Prostate gland (tissue), 2 donors: ENCODE measurements at regions not wholly inside any gene's neighbourhood (a gene's known extent, or its start where the extent isn't known, plus 50 kb on each side); places are given as distances from the start of the nearest gene placed in this dataset.

Source experiments
- DNase-seq: peaks from one replicate; pipeline ENCODE4 v3.0.0-alpha.2; 2019; ENCODE audit warnings: low spot score
- H3K27ac ChIP-seq, 2 donors: fragments of 200-600 bp; sonication (generic); 2 replicates each; pipeline ENCODE4 v1.5.1; 2017 to 2019
- H3K27me3 ChIP-seq: fragments of 200-600 bp; sonication (generic); replicated peaks from 2 replicates; pipeline ENCODE4 v1.5.1; 2019; ENCODE audit not compliant: insufficient read depth
- H3K36me3 ChIP-seq, 2 donors: fragments of 200-600 bp; sonication (generic); 1 replicate in 1 of 2; 2 replicates in 1 of 2; pipeline versions ENCODE4 v1.5.1 to v1.8.1; 2017 to 2019
- H3K4me1 ChIP-seq: fragments of 200-600 bp; sonication (generic); replicated peaks from 2 replicates; pipeline ENCODE4 v1.5.1; 2019
- H3K4me3 ChIP-seq, 2 donors: fragments of 200-600 bp; sonication (generic); 2 replicates each; pipeline ENCODE4 v1.5.1; 2017 to 2019
- H3K9me3 ChIP-seq: fragments of 200-600 bp; sonication (generic); 2 replicates; pipeline ENCODE4 v1.5.1; 2017
- POLR2A ChIP-seq: fragments of 450-650 bp; IDR thresholded peaks from one replicate; pipeline ENCODE4 v1.6.1; 2016; ENCODE audit warnings: antibody characterized with exemption, mild to moderate bottlenecking
- POLR2AphosphoS5 ChIP-seq: sonication (generic); formaldehyde crosslinking; IDR thresholded peaks from one replicate; pipeline ENCODE4 v1.6.1; 2017; ENCODE audit warnings: antibody characterized with exemption
- WGBS: methylation state at CpG from one replicate; pipeline ENCODE4 v1.1.5; 2018; 5-methylcytosine and 5-hydroxymethylcytosine counted together
- intact Hi-C: fragments of 100-400 bp; cut with DNase I; formaldehyde crosslinking; loops from one replicate; pipeline ENCODE4 v1.14.2; 2022
- TF ChIP-seq, protein P1 (sequence below), 4 experiments: fragments of 200-600 bp in 2 of 4; fragments of 450-650 bp in 2 of 4; sonication (generic) in 2 of 4; IDR thresholded peaks; 1 replicate in 3 of 4; 2 replicates in 1 of 4; pipeline ENCODE4 v1.5.1; 2016 to 2019; ENCODE audit warnings: antibody characterized with exemption in 4 of 4, mild to moderate bottlenecking in 2 of 4, moderate library complexity in 2 of 4

DNA sequence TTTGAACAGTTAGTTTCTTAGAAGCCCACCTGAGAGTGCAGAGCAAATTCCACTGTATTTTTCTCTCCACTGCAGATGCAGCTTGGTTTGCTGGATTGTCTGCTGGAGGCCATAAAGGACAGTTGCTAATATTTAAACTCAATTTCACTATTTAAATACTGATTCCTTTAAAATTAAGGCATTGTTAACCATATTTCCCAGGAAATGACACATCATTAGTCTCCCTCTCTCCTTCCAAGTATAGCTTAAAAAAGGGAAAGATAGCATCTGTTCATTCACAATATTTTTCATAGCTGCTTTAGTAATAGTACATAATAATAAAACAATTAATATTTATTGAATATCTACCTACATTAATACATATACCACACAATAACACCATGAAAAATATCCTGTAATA is 252.9 kb downstream of the HGF start:
- TF ChIP-seq POLR2A: no peak
- no peak for TF ChIP-seq POLR2AphosphoS5
- TF ChIP-seq, protein P1, sequence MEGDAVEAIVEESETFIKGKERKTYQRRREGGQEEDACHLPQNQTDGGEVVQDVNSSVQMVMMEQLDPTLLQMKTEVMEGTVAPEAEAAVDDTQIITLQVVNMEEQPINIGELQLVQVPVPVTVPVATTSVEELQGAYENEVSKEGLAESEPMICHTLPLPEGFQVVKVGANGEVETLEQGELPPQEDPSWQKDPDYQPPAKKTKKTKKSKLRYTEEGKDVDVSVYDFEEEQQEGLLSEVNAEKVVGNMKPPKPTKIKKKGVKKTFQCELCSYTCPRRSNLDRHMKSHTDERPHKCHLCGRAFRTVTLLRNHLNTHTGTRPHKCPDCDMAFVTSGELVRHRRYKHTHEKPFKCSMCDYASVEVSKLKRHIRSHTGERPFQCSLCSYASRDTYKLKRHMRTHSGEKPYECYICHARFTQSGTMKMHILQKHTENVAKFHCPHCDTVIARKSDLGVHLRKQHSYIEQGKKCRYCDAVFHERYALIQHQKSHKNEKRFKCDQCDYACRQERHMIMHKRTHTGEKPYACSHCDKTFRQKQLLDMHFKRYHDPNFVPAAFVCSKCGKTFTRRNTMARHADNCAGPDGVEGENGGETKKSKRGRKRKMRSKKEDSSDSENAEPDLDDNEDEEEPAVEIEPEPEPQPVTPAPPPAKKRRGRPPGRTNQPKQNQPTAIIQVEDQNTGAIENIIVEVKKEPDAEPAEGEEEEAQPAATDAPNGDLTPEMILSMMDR (IDR thresholded peaks at IDR 0.05): no peak
- DNase-seq: no peak
- H3K4me1 ChIP-seq: no peaks in the 10 kb centered on the region
- H3K9me3 ChIP-seq: no peaks in the 10 kb centered on the region
- intact Hi-C loops: no loop called here
- H3K4me3 ChIP-seq: no peak overlapping the region
- H3K36me3 ChIP-seq: no peaks in the 10 kb centered on the region
- H3K27me3 ChIP-seq: no peaks in the 10 kb centered on the region
- no peak overlapping the region for H3K27ac ChIP-seq

DNA sequence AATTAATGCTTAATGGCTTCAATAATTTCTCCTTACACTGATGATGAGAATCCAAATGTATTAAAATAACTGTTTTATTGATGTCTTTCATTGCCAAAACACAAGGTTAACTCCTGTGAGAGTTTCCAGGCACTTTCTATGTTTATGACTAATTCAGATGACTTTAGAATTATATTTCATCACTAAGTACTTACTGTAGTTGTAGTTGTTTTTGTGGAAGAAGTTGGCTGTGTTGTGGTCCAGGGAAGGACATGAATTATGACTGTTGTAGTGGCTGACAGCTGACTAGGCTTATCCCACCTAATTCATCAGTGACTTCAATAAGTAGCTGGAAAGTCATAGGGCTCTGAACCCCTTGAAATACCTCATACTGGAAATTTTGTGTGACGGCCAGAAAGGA is 254.8 kb downstream of the HGF start:
- Histone ChIP-seq H3K9me3 (no peaks in the 10 kb centered on the region), H3K36me3 (no peaks in the 10 kb centered on the region), H3K4me3 (no peak overlapping the region), H3K27ac (no peak overlapping the region), H3K4me1 (no peaks in the 10 kb centered on the region), H3K27me3 (no peaks in the 10 kb centered on the region)
- WGBS: 79% methylated on average over 1 of the region's 1 CpG
- no peak for DNase-seq
- intact Hi-C loops: no loop called here
- TF ChIP-seq POLR2AphosphoS5: no peak
- TF ChIP-seq POLR2A: no peak
- TF ChIP-seq, protein P1 (IDR thresholded peaks at IDR 0.05): no peak

DNA sequence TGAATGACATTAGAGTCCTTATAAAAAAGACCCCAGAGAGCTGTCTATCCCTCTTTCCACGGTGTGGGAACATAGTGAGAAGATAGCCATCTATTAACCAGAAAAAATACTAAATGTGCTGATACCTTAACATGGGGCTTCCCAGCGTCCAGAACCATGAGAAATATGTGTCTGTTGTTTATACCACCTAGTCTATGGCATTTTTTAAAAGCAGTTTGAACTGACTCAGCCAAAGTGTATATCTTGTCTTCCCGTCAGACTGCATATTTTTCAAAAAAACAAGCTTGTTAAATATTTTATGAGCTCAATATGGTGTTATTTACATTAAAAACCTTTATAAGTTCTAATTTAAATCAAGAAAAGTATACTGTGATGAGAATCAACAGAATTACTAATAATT is 255.3 kb downstream of the HGF start:
- 16% methylated on average over 3 of the region's 3 CpGs for WGBS

DNA sequence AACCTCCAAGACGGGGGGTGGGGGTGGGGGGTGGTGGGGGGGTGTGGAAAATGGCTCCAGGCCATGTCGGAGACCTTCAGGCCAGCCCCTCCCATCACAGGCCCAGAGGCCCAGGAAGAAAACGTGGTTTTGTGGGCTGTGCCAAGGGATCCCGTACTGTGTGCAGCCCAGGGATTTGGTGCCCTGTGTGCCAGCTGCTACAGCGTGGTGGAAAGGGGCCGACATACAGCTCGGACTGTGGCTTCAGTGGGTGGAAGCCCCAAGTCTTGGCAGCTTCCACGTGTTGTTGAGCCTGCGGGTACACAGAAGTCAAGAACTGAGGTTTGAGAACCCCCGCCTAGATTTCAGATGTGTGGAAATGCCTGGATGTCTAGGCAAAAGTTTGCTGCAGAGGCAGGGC is 259.7 kb downstream of the HGF start:
- WGBS: 92% methylated on average over 10 of the region's 10 CpGs
- H3K27ac ChIP-seq: no peak overlapping the region
- H3K4me3 ChIP-seq: no peak overlapping the region
- intact Hi-C loops: no loop called here
- TF ChIP-seq POLR2AphosphoS5 (no peak), POLR2A (no peak)
- TF ChIP-seq, protein P1 (IDR thresholded peaks at IDR 0.05): no peak
- H3K9me3 ChIP-seq: no peaks in the 10 kb centered on the region
- no peaks in the 10 kb centered on the region for H3K4me1 ChIP-seq
- no peaks in the 10 kb centered on the region for H3K27me3 ChIP-seq
- no peaks in the 10 kb centered on the region for H3K36me3 ChIP-seq
- DNase-seq: no peak

More for the DNA sequence above, 255.3 kb downstream of the HGF start:
- Histone ChIP-seq H3K36me3 (no peaks in the 10 kb centered on the region), H3K27me3 (no peaks in the 10 kb centered on the region), H3K9me3 (no peaks in the 10 kb centered on the region), H3K27ac (no peak overlapping the region), H3K4me1 (no peaks in the 10 kb centered on the region), H3K4me3 (no peak overlapping the region)
- TF ChIP-seq POLR2A (no peak), POLR2AphosphoS5 (no peak)
- TF ChIP-seq, protein P1 (IDR thresholded peaks at IDR 0.05): no peak
- no peak for DNase-seq
- intact Hi-C loops: no loop called here

DNA sequence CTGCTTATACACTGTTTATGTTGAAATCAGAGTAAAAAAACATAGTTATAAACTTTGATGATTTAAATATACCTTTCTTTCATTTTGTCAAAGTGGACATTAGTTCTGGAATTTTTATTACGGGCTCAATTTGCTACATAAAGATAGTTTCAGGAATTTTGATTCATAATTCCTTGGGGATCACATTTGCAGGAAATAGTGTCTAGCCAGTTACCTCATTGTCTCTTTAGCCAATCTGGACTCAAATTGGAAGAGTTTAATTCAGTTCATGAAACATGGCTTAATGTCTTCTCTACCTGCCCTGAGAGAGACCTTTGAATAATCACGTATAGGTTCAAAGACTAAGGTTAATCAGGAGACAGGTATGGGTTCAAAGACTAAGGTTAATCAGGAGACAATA is 262.6 kb downstream of the HGF start:
- Histone ChIP-seq H3K9me3 (no peaks in the 10 kb centered on the region), H3K4me1 (no peaks in the 10 kb centered on the region), H3K27ac (no peak overlapping the region), H3K27me3 (no peaks in the 10 kb centered on the region), H3K36me3 (no peaks in the 10 kb centered on the region), H3K4me3 (no peak overlapping the region)
- TF ChIP-seq POLR2A (no peak), POLR2AphosphoS5 (no peak)
- TF ChIP-seq, protein P1 (IDR thresholded peaks at IDR 0.05): no peak
- intact Hi-C loops: no loop called here
- WGBS: 67% methylated on average over 2 of the region's 2 CpGs
- no peak for DNase-seq
